GM12801 (cell line): ENCODE measurements at regions not wholly inside any gene's neighbourhood (a gene's known extent, or its start where the extent isn't known, plus 50 kb on each side); places are given as distances from the start of the nearest gene placed in this dataset.

Source experiments
- CTCF ChIP-seq: IDR thresholded peaks from one replicate; pipeline ENCODE4 v1.5.1; 2011; ENCODE audit warnings: control low read depth; ENCODE audit not compliant: insufficient read length; ENCODE audit errors: extremely low read depth

GRCh38 chr1:55503663-55504305 is 288.6 kb upstream of the USP24 start:
- no peak for TF ChIP-seq CTCF

- no peak for TF ChIP-seq CTCF
Measured at GRCh38 chr1:55500601-55501000, 285.4 kb upstream of the USP24 start.

GRCh38 chr1:55490547-55490946 is 275.4 kb upstream of the USP24 start:
- TF ChIP-seq CTCF, result no peak

GRCh38 chr1:55484173-55484572 is 269.0 kb upstream of the USP24 start:
- no peak for TF ChIP-seq CTCF

GRCh38 chr1:55483523-55483922 is 268.4 kb upstream of the USP24 start:
- no peak for TF ChIP-seq CTCF

- TF ChIP-seq CTCF, result no peak
Measured at GRCh38 chr1:55481634-55482033, 266.5 kb upstream of the USP24 start.

- TF ChIP-seq CTCF, result no peak
Measured at GRCh38 chr1:55480029-55480795, 265.0 kb upstream of the USP24 start.
